ENCODE measurements at regions not wholly inside any gene's neighbourhood (a gene's known extent, or its start where the extent isn't known, plus 50 kb on each side); places are given as distances from the start of the nearest gene placed in this dataset.

GRCh38 chr2:201980946-201981345 is 52.7 kb upstream of the FZD7 start:
- TF ChIP-seq POLR2AphosphoS5 (IDR thresholded peaks at IDR 0.05; ENCODE audit: low read depth, low read length): no peak
- TF ChIP-seq, protein P1, sequence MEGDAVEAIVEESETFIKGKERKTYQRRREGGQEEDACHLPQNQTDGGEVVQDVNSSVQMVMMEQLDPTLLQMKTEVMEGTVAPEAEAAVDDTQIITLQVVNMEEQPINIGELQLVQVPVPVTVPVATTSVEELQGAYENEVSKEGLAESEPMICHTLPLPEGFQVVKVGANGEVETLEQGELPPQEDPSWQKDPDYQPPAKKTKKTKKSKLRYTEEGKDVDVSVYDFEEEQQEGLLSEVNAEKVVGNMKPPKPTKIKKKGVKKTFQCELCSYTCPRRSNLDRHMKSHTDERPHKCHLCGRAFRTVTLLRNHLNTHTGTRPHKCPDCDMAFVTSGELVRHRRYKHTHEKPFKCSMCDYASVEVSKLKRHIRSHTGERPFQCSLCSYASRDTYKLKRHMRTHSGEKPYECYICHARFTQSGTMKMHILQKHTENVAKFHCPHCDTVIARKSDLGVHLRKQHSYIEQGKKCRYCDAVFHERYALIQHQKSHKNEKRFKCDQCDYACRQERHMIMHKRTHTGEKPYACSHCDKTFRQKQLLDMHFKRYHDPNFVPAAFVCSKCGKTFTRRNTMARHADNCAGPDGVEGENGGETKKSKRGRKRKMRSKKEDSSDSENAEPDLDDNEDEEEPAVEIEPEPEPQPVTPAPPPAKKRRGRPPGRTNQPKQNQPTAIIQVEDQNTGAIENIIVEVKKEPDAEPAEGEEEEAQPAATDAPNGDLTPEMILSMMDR (IDR thresholded peaks at IDR 0.05): no peak
- no peak for TF ChIP-seq TCF7L2 (IDR thresholded peaks at IDR 0.05; ENCODE audit: low read depth, low read length)
